WTC11 (cell line): ENCODE measurements at regions not wholly inside any gene's neighbourhood (a gene's known extent, or its start where the extent isn't known, plus 50 kb on each side); places are given as distances from the start of the nearest gene placed in this dataset.

Experiments
- ATAC-seq: fragments of 200-7000 bp; cut with Tn5 transposase; 2 replicates; pipeline ENCODE4 v1.10.0; 2021; ENCODE audit warnings: mild to moderate bottlenecking, moderate library complexity
- CTCF ChIA-PET: fragments of 300-600 bp; sonication (Branson Sonifier 250); formaldehyde crosslinking; loops from one replicate; lab custom pipeline; 2021; ENCODE audit warnings: antibody characterized with exemption; lab: Charles Lee
- POLR2A ChIA-PET: fragments of 350-600 bp; sonication (Branson Sonifier 250); formaldehyde crosslinking; loops from one replicate; lab custom pipeline; 2021; ENCODE audit warnings: antibody characterized with exemption; lab: Charles Lee
- DNase-seq: peaks from one replicate; pipeline ENCODE4 v3.0.0; 2021; ENCODE audit warnings: low spot score
- H3K27ac Mint-ChIP-seq: 2 replicates; pipeline ENCODE4 v1.8.0; 2021; ENCODE audit warnings: mixed read lengths
- H3K27me3 Mint-ChIP-seq: 2 replicates; pipeline ENCODE4 v1.8.0; 2021; ENCODE audit warnings: low read depth, mild to moderate bottlenecking, moderate library complexity, mixed read lengths
- H3K36me3 Mint-ChIP-seq: 2 replicates; pipeline ENCODE4 v1.8.0; 2021; ENCODE audit warnings: mixed read lengths
- H3K4me1 Mint-ChIP-seq: 2 replicates; pipeline ENCODE4 v1.8.0; 2022; ENCODE audit warnings: mixed read lengths
- H3K4me3 Mint-ChIP-seq: 2 replicates; pipeline ENCODE4 v1.8.0; 2021; ENCODE audit warnings: mild to moderate bottlenecking, moderate library complexity, mixed read lengths
- H3K9me3 Mint-ChIP-seq: 2 replicates; pipeline ENCODE4 v1.8.0; 2021; ENCODE audit warnings: mixed read lengths
- EMX1 ChIP-seq: fragments of 250-450 bp; sonication (Bioruptor Pico); IDR thresholded peaks from 2 replicates; pipeline ENCODE4 v1.8.0; 2021; ENCODE audit warnings: mild to moderate bottlenecking
- ESRRA ChIP-seq: sonication (generic); formaldehyde crosslinking; IDR thresholded peaks from 2 replicates; pipeline ENCODE4 v1.8.1; 2022; ENCODE audit warnings: mild to moderate bottlenecking, missing genetic modification reagents, borderline replicate concordance
- GTF2I ChIP-seq: fragments of 250-450 bp; sonication (Bioruptor Pico); conservative IDR thresholded peaks from 2 replicates; pipeline ENCODE4 v1.4.0; 2021; ENCODE audit warnings: mild to moderate bottlenecking
- JAZF1 ChIP-seq: fragments of 250-450 bp; sonication (Bioruptor Pico); IDR thresholded peaks from 2 replicates; pipeline ENCODE4 v1.9.0; 2021; ENCODE audit warnings: moderate library complexity, mild to moderate bottlenecking, inconsistent platforms
- MAX ChIP-seq: sonication (generic); formaldehyde crosslinking; IDR thresholded peaks from 2 replicates; pipeline ENCODE4 v1.8.0; 2022; ENCODE audit warnings: mild to moderate bottlenecking, missing genetic modification reagents
- MXD4 ChIP-seq: fragments of 250-450 bp; sonication (Bioruptor Pico); IDR thresholded peaks from 2 replicates; pipeline ENCODE4 v1.8.0; 2021; ENCODE audit warnings: mild to moderate bottlenecking, moderate library complexity, borderline replicate concordance
- NR2C2 ChIP-seq: sonication (generic); formaldehyde crosslinking; IDR thresholded peaks from 2 replicates; pipeline ENCODE4 v1.8.0; 2022; ENCODE audit warnings: mild to moderate bottlenecking, missing genetic modification reagents
- RELA ChIP-seq: sonication (generic); formaldehyde crosslinking; IDR thresholded peaks from 2 replicates; pipeline ENCODE4 v1.8.1; 2022; ENCODE audit warnings: missing genetic modification reagents, mild to moderate bottlenecking, borderline replicate concordance
- ZNF138 ChIP-seq: sonication (generic); formaldehyde crosslinking; conservative IDR thresholded peaks from 2 replicates; pipeline ENCODE4 v1.8.1; 2022; ENCODE audit warnings: mild to moderate bottlenecking, moderate library complexity, missing genetic modification reagents
- TF ChIP-seq, protein P1 (sequence below): fragments of 250-450 bp; sonication (Bioruptor Pico); IDR thresholded peaks from 2 replicates; pipeline ENCODE4 v1.8.0; 2021; ENCODE audit warnings: mild to moderate bottlenecking
- TF ChIP-seq, protein P2 (sequence below): fragments of 200-600 bp; IDR thresholded peaks from 2 replicates; pipeline ENCODE4 v1.8.0; 2022; ENCODE audit warnings: antibody characterized with exemption
- TF ChIP-seq, protein P3 (sequence below): fragments of 250-450 bp; sonication (Bioruptor Pico); IDR thresholded peaks from 2 replicates; pipeline ENCODE4 v1.9.0; 2021; ENCODE audit warnings: mild to moderate bottlenecking
- TF ChIP-seq, protein P4 (sequence below): fragments of 250-450 bp; sonication (Bioruptor Pico); IDR thresholded peaks from 2 replicates; pipeline ENCODE4 v1.9.0; 2021; ENCODE audit warnings: mild to moderate bottlenecking

GRCh38 chr2:48009256-48009655 is 103.0 kb upstream of the FBXO11 start (continued):
- TF ChIP-seq MAX (CRISPR knock-in tag), result no peak

DNA sequence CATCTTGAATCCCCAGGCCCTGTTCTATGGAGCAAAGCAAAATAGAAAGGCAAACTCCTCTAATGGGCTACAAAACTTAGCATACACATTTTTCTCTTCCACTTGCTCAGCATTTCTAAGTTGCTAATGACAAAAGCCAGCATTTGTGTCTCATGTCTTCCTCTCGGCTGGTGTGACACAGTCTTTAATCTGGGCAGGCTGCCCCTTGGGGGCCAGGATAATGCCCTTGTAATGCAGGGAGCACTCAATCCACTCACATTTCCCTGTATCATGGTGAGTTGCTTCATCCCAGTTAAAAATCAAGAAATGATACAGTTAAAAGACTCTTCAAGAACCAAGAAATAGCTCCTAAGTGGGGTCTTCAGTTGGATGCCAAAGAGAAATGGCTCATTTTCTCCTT is 109.1 kb upstream of the FBXO11 start:
- POLR2A ChIA-PET, result no interaction called here

GRCh38 chr2:48016225-48017019 is 110.1 kb upstream of the FBXO11 start:
- peaks cover 25% of the 10 kb centered on the region for H3K9me3 Mint-ChIP-seq
- H3K27me3 Mint-ChIP-seq, result no peaks in the 10 kb centered on the region
- peak; percentile 94 for ATAC-seq
- H3K36me3 Mint-ChIP-seq, result 0 out of 2 replicates have a peak, but pooled peaks cover 3% of the 10 kb centered on the region
- ChIA-PET POLR2A (no interaction called here), CTCF (interaction anchor here (0.6 to 2.1 kb wide), 17 partner anchors 8 to 459 kb away, joined by 3 to 10 read pairs (median 3); no protein-coding TSS in a partner anchor)
- no peak overlapping the region for H3K4me3 Mint-ChIP-seq
- no peak for TF ChIP-seq ESRRA (CRISPR knock-in tag)
- no peak for TF ChIP-seq MXD4 (CRISPR knock-in tag)
- TF ChIP-seq, protein P1, sequence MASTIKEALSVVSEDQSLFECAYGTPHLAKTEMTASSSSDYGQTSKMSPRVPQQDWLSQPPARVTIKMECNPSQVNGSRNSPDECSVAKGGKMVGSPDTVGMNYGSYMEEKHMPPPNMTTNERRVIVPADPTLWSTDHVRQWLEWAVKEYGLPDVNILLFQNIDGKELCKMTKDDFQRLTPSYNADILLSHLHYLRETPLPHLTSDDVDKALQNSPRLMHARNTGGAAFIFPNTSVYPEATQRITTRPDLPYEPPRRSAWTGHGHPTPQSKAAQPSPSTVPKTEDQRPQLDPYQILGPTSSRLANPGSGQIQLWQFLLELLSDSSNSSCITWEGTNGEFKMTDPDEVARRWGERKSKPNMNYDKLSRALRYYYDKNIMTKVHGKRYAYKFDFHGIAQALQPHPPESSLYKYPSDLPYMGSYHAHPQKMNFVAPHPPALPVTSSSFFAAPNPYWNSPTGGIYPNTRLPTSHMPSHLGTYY, result no peak
- TF ChIP-seq, protein P2, sequence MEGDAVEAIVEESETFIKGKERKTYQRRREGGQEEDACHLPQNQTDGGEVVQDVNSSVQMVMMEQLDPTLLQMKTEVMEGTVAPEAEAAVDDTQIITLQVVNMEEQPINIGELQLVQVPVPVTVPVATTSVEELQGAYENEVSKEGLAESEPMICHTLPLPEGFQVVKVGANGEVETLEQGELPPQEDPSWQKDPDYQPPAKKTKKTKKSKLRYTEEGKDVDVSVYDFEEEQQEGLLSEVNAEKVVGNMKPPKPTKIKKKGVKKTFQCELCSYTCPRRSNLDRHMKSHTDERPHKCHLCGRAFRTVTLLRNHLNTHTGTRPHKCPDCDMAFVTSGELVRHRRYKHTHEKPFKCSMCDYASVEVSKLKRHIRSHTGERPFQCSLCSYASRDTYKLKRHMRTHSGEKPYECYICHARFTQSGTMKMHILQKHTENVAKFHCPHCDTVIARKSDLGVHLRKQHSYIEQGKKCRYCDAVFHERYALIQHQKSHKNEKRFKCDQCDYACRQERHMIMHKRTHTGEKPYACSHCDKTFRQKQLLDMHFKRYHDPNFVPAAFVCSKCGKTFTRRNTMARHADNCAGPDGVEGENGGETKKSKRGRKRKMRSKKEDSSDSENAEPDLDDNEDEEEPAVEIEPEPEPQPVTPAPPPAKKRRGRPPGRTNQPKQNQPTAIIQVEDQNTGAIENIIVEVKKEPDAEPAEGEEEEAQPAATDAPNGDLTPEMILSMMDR, result peak; percentile 39; the same call in 1 of the 2 replicates
- no peak for TF ChIP-seq GTF2I (CRISPR knock-in tag)
- TF ChIP-seq, all 79 proteins: peak for 1
- H3K27ac Mint-ChIP-seq, result no peak overlapping the region
- H3K4me1 Mint-ChIP-seq, result peaks cover 16% of the 10 kb centered on the region; the same call in 1 of the 2 replicates
- peak; percentile 24 for DNase-seq

More for the DNA sequence above, 109.1 kb upstream of the FBXO11 start:
- TF ChIP-seq RELA (no peak), ZNF138 (CRISPR knock-in tag) (no peak)
- TF ChIP-seq, protein P3, sequence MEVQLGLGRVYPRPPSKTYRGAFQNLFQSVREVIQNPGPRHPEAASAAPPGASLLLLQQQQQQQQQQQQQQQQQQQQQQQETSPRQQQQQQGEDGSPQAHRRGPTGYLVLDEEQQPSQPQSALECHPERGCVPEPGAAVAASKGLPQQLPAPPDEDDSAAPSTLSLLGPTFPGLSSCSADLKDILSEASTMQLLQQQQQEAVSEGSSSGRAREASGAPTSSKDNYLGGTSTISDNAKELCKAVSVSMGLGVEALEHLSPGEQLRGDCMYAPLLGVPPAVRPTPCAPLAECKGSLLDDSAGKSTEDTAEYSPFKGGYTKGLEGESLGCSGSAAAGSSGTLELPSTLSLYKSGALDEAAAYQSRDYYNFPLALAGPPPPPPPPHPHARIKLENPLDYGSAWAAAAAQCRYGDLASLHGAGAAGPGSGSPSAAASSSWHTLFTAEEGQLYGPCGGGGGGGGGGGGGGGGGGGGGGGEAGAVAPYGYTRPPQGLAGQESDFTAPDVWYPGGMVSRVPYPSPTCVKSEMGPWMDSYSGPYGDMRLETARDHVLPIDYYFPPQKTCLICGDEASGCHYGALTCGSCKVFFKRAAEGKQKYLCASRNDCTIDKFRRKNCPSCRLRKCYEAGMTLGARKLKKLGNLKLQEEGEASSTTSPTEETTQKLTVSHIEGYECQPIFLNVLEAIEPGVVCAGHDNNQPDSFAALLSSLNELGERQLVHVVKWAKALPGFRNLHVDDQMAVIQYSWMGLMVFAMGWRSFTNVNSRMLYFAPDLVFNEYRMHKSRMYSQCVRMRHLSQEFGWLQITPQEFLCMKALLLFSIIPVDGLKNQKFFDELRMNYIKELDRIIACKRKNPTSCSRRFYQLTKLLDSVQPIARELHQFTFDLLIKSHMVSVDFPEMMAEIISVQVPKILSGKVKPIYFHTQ (CRISPR knock-in tag), result no peak
- TF ChIP-seq, all 79 proteins: peak for 0
- Mint-ChIP-seq H3K4me3 (no peak overlapping the region), H3K9me3 (peaks cover 22% of the 10 kb centered on the region), H3K27me3 (no peaks in the 10 kb centered on the region), H3K36me3 (0 out of 2 replicates have a peak, but pooled peaks cover 3% of the 10 kb centered on the region), H3K4me1 (peaks cover 16% of the 10 kb centered on the region; the same call in 1 of the 2 replicates), H3K27ac (no peak overlapping the region)
- CTCF ChIA-PET, result interaction anchor here (2.1 kb wide), 1 partner anchor 13 kb away, joined by 4 read pairs; no protein-coding TSS in a partner anchor
- no peak for DNase-seq
- ATAC-seq, result peak; percentile 38; the same call in 1 of the 2 replicates

DNA sequence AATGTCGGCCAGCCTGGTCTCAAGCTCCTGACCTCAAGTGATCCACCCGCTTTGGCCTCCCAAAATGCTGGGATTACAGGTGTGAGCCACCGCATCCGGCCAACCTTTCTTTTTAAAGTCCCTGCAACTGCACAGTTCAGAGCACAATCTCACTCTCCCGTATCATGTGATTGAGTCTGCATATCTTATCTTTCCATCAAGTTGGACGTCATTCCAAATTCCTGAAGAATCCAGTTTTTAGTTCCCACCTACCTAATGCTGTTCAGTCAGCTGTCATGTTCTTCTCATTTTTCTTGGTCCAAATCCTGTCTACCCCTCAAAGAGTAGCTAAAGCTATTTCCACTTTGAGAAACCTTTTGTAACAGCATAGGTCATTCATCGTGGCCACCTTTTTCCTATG is 110.8 kb upstream of the FBXO11 start:
- CTCF ChIA-PET, result interaction anchor here (0.6 to 2.1 kb wide), 16 partner anchors 9 to 460 kb away, joined by 3 to 10 read pairs (median 3); no protein-coding TSS in a partner anchor

More for the DNA sequence above, 110.8 kb upstream of the FBXO11 start:
- Mint-ChIP-seq H3K27ac (no peak overlapping the region), H3K27me3 (no peaks in the 10 kb centered on the region)
- DNase-seq, result no peak
- TF ChIP-seq NR2C2 (CRISPR knock-in tag) (no peak), JAZF1 (no peak), EMX1 (CRISPR knock-in tag) (no peak)
- TF ChIP-seq, protein P4, sequence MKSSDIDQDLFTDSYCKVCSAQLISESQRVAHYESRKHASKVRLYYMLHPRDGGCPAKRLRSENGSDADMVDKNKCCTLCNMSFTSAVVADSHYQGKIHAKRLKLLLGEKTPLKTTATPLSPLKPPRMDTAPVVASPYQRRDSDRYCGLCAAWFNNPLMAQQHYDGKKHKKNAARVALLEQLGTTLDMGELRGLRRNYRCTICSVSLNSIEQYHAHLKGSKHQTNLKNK (CRISPR knock-in tag), result no peak
- TF ChIP-seq, all 79 proteins: peak for 0
- Mint-ChIP-seq H3K36me3 (0 out of 2 replicates have a peak, but pooled peaks cover 3% of the 10 kb centered on the region), H3K4me3 (no peak overlapping the region), H3K9me3 (peaks cover 30% of the 10 kb centered on the region), H3K4me1 (peaks cover 16% of the 10 kb centered on the region; the same call in 1 of the 2 replicates)
- POLR2A ChIA-PET, result no interaction called here
- no peak for ATAC-seq
